Activated naive CD8-positive, alpha-beta T cell treated with anti-CD3 and anti-CD28 coated beads, Interleukin-2, amount 10 ng/mL, durations not matched to agents 7 days and 5 days (primary cell): ENCODE measurements at regions not wholly inside any gene's neighbourhood (a gene's known extent, or its start where the extent isn't known, plus 50 kb on each side); places are given as distances from the start of the nearest gene placed in this dataset.
"Not testable (repeated sequence)": the region's sequence is repeated elsewhere in the genome, so short reads cannot be mapped to it uniquely, and the experiment has no call there.

Experiments used
- ATAC-seq: fragments of 150-1000 bp; cut with Tn5 transposase; one replicate; pipeline ENCODE4 v1.10.0; 2021; ENCODE audit warnings: low read depth, moderate library complexity
- POLR2A ChIA-PET: fragments of 350-600 bp; sonication (Branson Sonifier 250); formaldehyde crosslinking; loops from one replicate; lab custom pipeline; 2021; ENCODE audit warnings: antibody characterized with exemption; lab: Charles Lee
- DNase-seq: peaks from one replicate; pipeline ENCODE4 v3.0.0; 2021
- H3K27ac Mint-ChIP-seq: one replicate; pipeline ENCODE4 v1.8.0; 2022; ENCODE audit warnings: mild to moderate bottlenecking, mixed read lengths
- H3K27me3 Mint-ChIP-seq: one replicate; pipeline ENCODE4 v1.8.0; 2022; ENCODE audit warnings: mild to moderate bottlenecking, moderate library complexity, mixed read lengths
- H3K36me3 Mint-ChIP-seq: one replicate; pipeline ENCODE4 v1.8.0; 2021; ENCODE audit warnings: mild to moderate bottlenecking, mixed read lengths
- H3K4me1 Mint-ChIP-seq: one replicate; pipeline ENCODE4 v1.8.0; 2021; ENCODE audit warnings: mixed read lengths
- H3K4me3 Mint-ChIP-seq: one replicate; pipeline ENCODE4 v1.8.0; 2022; ENCODE audit warnings: mild to moderate bottlenecking, moderate library complexity, mixed read lengths
- H3K9me3 Mint-ChIP-seq: one replicate; pipeline ENCODE4 v1.8.0; 2021; ENCODE audit warnings: mixed read lengths

- Mint-ChIP-seq H3K27me3 (no peaks in the 10 kb centered on the region), H3K27ac (no peak overlapping the region), H3K4me1 (no peaks in the 10 kb centered on the region), H3K36me3 (no peaks in the 10 kb centered on the region), H3K4me3 (no peak overlapping the region), H3K9me3 (no peaks in the 10 kb centered on the region)
- ATAC-seq, result no peak
- no peak for DNase-seq
- POLR2A ChIA-PET, result no interaction called here
Measured at GRCh38 chr4:137800861-137801260, 268.6 kb upstream of the PCDH18 start.

GRCh38 chr4:137794764-137795254 lies 262.5 kb upstream of the PCDH18 start:
- DNase-seq, result no peak
- no peaks in the 10 kb centered on the region for H3K4me1 Mint-ChIP-seq
- no peak overlapping the region for H3K27ac Mint-ChIP-seq
- H3K36me3 Mint-ChIP-seq, result no peaks in the 10 kb centered on the region
- H3K4me3 Mint-ChIP-seq, result no peak overlapping the region
- no peaks in the 10 kb centered on the region for H3K9me3 Mint-ChIP-seq
- POLR2A ChIA-PET, result no interaction called here
- no peaks in the 10 kb centered on the region for H3K27me3 Mint-ChIP-seq
- no peak for ATAC-seq

GRCh38 chr4:137789263-137789662 lies 257.0 kb upstream of the PCDH18 start:
- H3K27me3 Mint-ChIP-seq, POLR2A ChIA-PET, H3K4me1 Mint-ChIP-seq, DNase-seq, ATAC-seq, H3K36me3 Mint-ChIP-seq, H3K9me3 Mint-ChIP-seq, H3K4me3 Mint-ChIP-seq, H3K27ac Mint-ChIP-seq: not testable (repeated sequence)

- DNase-seq, ATAC-seq, H3K4me1 Mint-ChIP-seq, H3K36me3 Mint-ChIP-seq, H3K9me3 Mint-ChIP-seq, H3K4me3 Mint-ChIP-seq, H3K27me3 Mint-ChIP-seq, POLR2A ChIA-PET, H3K27ac Mint-ChIP-seq: not testable (repeated sequence)
Measured at GRCh38 chr4:137783923-137784322, 251.6 kb upstream of the PCDH18 start.

GRCh38 chr4:137775701-137776100 lies 243.4 kb upstream of the PCDH18 start:
- Mint-ChIP-seq H3K36me3 (no peaks in the 10 kb centered on the region), H3K4me1 (no peaks in the 10 kb centered on the region), H3K9me3 (no peaks in the 10 kb centered on the region), H3K4me3 (no peak overlapping the region), H3K27me3 (no peaks in the 10 kb centered on the region), H3K27ac (no peak overlapping the region)
- DNase-seq (no peak), ATAC-seq (no peak)
- POLR2A ChIA-PET, result no interaction called here

GRCh38 chr4:137774501-137774900 lies 242.2 kb upstream of the PCDH18 start:
- POLR2A ChIA-PET, result no interaction called here
- ATAC-seq, result no peak
- Mint-ChIP-seq H3K36me3 (no peaks in the 10 kb centered on the region), H3K27me3 (no peaks in the 10 kb centered on the region), H3K4me1 (no peaks in the 10 kb centered on the region), H3K27ac (no peak overlapping the region), H3K4me3 (no peak overlapping the region), H3K9me3 (no peaks in the 10 kb centered on the region)
- DNase-seq, result no peak

GRCh38 chr4:137768881-137769280 lies 236.6 kb upstream of the PCDH18 start:
- no peaks in the 10 kb centered on the region for H3K27me3 Mint-ChIP-seq
- no peak for DNase-seq
- no peak for ATAC-seq
- no peak overlapping the region for H3K27ac Mint-ChIP-seq
- POLR2A ChIA-PET, result no interaction called here
- H3K4me1 Mint-ChIP-seq, result no peaks in the 10 kb centered on the region
- peaks cover 5% of the 10 kb centered on the region for H3K9me3 Mint-ChIP-seq
- H3K36me3 Mint-ChIP-seq, result no peaks in the 10 kb centered on the region
- H3K4me3 Mint-ChIP-seq, result no peak overlapping the region

GRCh38 chr4:137768196-137768595 lies 235.9 kb upstream of the PCDH18 start:
- peaks cover 5% of the 10 kb centered on the region for H3K9me3 Mint-ChIP-seq
- H3K4me3 Mint-ChIP-seq, result no peak overlapping the region
- no peaks in the 10 kb centered on the region for H3K4me1 Mint-ChIP-seq
- no peaks in the 10 kb centered on the region for H3K27me3 Mint-ChIP-seq
- POLR2A ChIA-PET, result no interaction called here
- DNase-seq, result no peak
- no peak overlapping the region for H3K27ac Mint-ChIP-seq
- H3K36me3 Mint-ChIP-seq, result no peaks in the 10 kb centered on the region
- no peak for ATAC-seq

GRCh38 chr4:137762591-137762990 lies 230.3 kb upstream of the PCDH18 start:
- H3K27me3 Mint-ChIP-seq, result no peaks in the 10 kb centered on the region
- H3K36me3 Mint-ChIP-seq, result no peaks in the 10 kb centered on the region
- H3K4me3 Mint-ChIP-seq, result no peak overlapping the region
- no peaks in the 10 kb centered on the region for H3K4me1 Mint-ChIP-seq
- ATAC-seq, result no peak
- POLR2A ChIA-PET, result no interaction called here
- no peak for DNase-seq
- peaks cover 1% of the 10 kb centered on the region for H3K9me3 Mint-ChIP-seq
- no peak overlapping the region for H3K27ac Mint-ChIP-seq

- H3K27me3 Mint-ChIP-seq, result no peaks in the 10 kb centered on the region
- H3K4me3 Mint-ChIP-seq, result no peak overlapping the region
- ATAC-seq (no peak), DNase-seq (no peak)
- POLR2A ChIA-PET, result no interaction called here
- H3K4me1 Mint-ChIP-seq, result no peaks in the 10 kb centered on the region
- no peak overlapping the region for H3K27ac Mint-ChIP-seq
- no peaks in the 10 kb centered on the region for H3K36me3 Mint-ChIP-seq
- no peaks in the 10 kb centered on the region for H3K9me3 Mint-ChIP-seq
Measured at GRCh38 chr4:137754652-137755471, 222.6 kb upstream of the PCDH18 start.

- POLR2A ChIA-PET, result no interaction called here
- DNase-seq (no peak), ATAC-seq (no peak)
- no peaks in the 10 kb centered on the region for H3K27me3 Mint-ChIP-seq
- H3K27ac Mint-ChIP-seq, result no peak overlapping the region
- no peaks in the 10 kb centered on the region for H3K4me1 Mint-ChIP-seq
- H3K36me3 Mint-ChIP-seq, result no peaks in the 10 kb centered on the region
- no peak overlapping the region for H3K4me3 Mint-ChIP-seq
- H3K9me3 Mint-ChIP-seq, result no peaks in the 10 kb centered on the region
Measured at GRCh38 chr4:137749466-137749865, 217.2 kb upstream of the PCDH18 start.

GRCh38 chr4:137748616-137749015 lies 216.3 kb upstream of the PCDH18 start:
- H3K27me3 Mint-ChIP-seq, result no peaks in the 10 kb centered on the region
- ATAC-seq, result no peak
- H3K9me3 Mint-ChIP-seq, result no peaks in the 10 kb centered on the region
- no peak overlapping the region for H3K4me3 Mint-ChIP-seq
- H3K36me3 Mint-ChIP-seq, result no peaks in the 10 kb centered on the region
- POLR2A ChIA-PET, result no interaction called here
- no peak for DNase-seq
- no peak overlapping the region for H3K27ac Mint-ChIP-seq
- H3K4me1 Mint-ChIP-seq, result no peaks in the 10 kb centered on the region

GRCh38 chr4:137740141-137740540 lies 207.8 kb upstream of the PCDH18 start:
- no peak overlapping the region for H3K4me3 Mint-ChIP-seq
- DNase-seq, result no peak
- no peaks in the 10 kb centered on the region for H3K27me3 Mint-ChIP-seq
- no peak for ATAC-seq
- POLR2A ChIA-PET, result no interaction called here
- H3K9me3 Mint-ChIP-seq, result no peaks in the 10 kb centered on the region
- no peaks in the 10 kb centered on the region for H3K4me1 Mint-ChIP-seq
- H3K36me3 Mint-ChIP-seq, result no peaks in the 10 kb centered on the region
- H3K27ac Mint-ChIP-seq, result no peak overlapping the region

GRCh38 chr4:137739391-137739790 lies 207.1 kb upstream of the PCDH18 start:
- no peak overlapping the region for H3K4me3 Mint-ChIP-seq
- POLR2A ChIA-PET, result no interaction called here
- DNase-seq (no peak), ATAC-seq (no peak)
- H3K27me3 Mint-ChIP-seq, result no peaks in the 10 kb centered on the region
- no peaks in the 10 kb centered on the region for H3K9me3 Mint-ChIP-seq
- no peak overlapping the region for H3K27ac Mint-ChIP-seq
- H3K4me1 Mint-ChIP-seq, result no peaks in the 10 kb centered on the region
- H3K36me3 Mint-ChIP-seq, result no peaks in the 10 kb centered on the region
